Activated naive CD8-positive, alpha-beta T cell treated with anti-CD3 and anti-CD28 coated beads, Interleukin-2, amount 10 ng/mL, durations not matched to agents 7 days and 5 days (primary cell): ENCODE measurements at regions not wholly inside any gene's neighbourhood (a gene's known extent, or its start where the extent isn't known, plus 50 kb on each side); places are given as distances from the start of the nearest gene placed in this dataset.

Source experiments
- ATAC-seq: fragments of 150-1000 bp; cut with Tn5 transposase; one replicate; pipeline ENCODE4 v1.10.0; 2021; ENCODE audit warnings: low read depth, moderate library complexity
- POLR2A ChIA-PET: fragments of 350-600 bp; sonication (Branson Sonifier 250); formaldehyde crosslinking; loops from one replicate; lab custom pipeline; 2021; ENCODE audit warnings: antibody characterized with exemption; lab: Charles Lee
- DNase-seq: peaks from one replicate; pipeline ENCODE4 v3.0.0; 2021
- H3K27ac Mint-ChIP-seq: one replicate; pipeline ENCODE4 v1.8.0; 2022; ENCODE audit warnings: mild to moderate bottlenecking, mixed read lengths
- H3K27me3 Mint-ChIP-seq: one replicate; pipeline ENCODE4 v1.8.0; 2022; ENCODE audit warnings: mild to moderate bottlenecking, moderate library complexity, mixed read lengths
- H3K36me3 Mint-ChIP-seq: one replicate; pipeline ENCODE4 v1.8.0; 2021; ENCODE audit warnings: mild to moderate bottlenecking, mixed read lengths
- H3K4me1 Mint-ChIP-seq: one replicate; pipeline ENCODE4 v1.8.0; 2021; ENCODE audit warnings: mixed read lengths
- H3K4me3 Mint-ChIP-seq: one replicate; pipeline ENCODE4 v1.8.0; 2022; ENCODE audit warnings: mild to moderate bottlenecking, moderate library complexity, mixed read lengths
- H3K9me3 Mint-ChIP-seq: one replicate; pipeline ENCODE4 v1.8.0; 2021; ENCODE audit warnings: mixed read lengths

GRCh38 chr14:40113671-40114070 lies 681.4 kb upstream of the FBXO33 start:
- Mint-ChIP-seq H3K9me3 (peaks cover 2% of the 10 kb centered on the region), H3K4me1 (no peaks in the 10 kb centered on the region), H3K27ac (no peak overlapping the region), H3K36me3 (no peaks in the 10 kb centered on the region), H3K27me3 (no peaks in the 10 kb centered on the region), H3K4me3 (no peak overlapping the region)
- POLR2A ChIA-PET = no interaction called here
- no peak for DNase-seq
- no peak for ATAC-seq

- Mint-ChIP-seq H3K27ac (no peak overlapping the region), H3K9me3 (peaks cover 4% of the 10 kb centered on the region), H3K4me3 (no peak overlapping the region), H3K27me3 (no peaks in the 10 kb centered on the region), H3K36me3 (no peaks in the 10 kb centered on the region), H3K4me1 (no peaks in the 10 kb centered on the region)
- ATAC-seq = no peak
- DNase-seq = no peak
- POLR2A ChIA-PET = no interaction called here
Measured at GRCh38 chr14:40100544-40101196, 668.4 kb upstream of the FBXO33 start.

- Mint-ChIP-seq H3K4me1 (no peaks in the 10 kb centered on the region), H3K27ac (no peak overlapping the region), H3K4me3 (no peak overlapping the region), H3K27me3 (no peaks in the 10 kb centered on the region), H3K9me3 (peaks cover 4% of the 10 kb centered on the region), H3K36me3 (no peaks in the 10 kb centered on the region)
- ATAC-seq = no peak
- POLR2A ChIA-PET = no interaction called here
- no peak for DNase-seq
Measured at GRCh38 chr14:40099316-40099715, 667.1 kb upstream of the FBXO33 start.

- ATAC-seq (no peak), DNase-seq (no peak)
- Mint-ChIP-seq H3K4me1 (no peaks in the 10 kb centered on the region), H3K27ac (no peak overlapping the region), H3K36me3 (no peaks in the 10 kb centered on the region), H3K27me3 (no peaks in the 10 kb centered on the region), H3K4me3 (no peak overlapping the region), H3K9me3 (no peaks in the 10 kb centered on the region)
- POLR2A ChIA-PET = no interaction called here
Measured at GRCh38 chr14:40098468-40098867, 666.2 kb upstream of the FBXO33 start.

- no peak overlapping the region for H3K27ac Mint-ChIP-seq
- H3K36me3 Mint-ChIP-seq = no peaks in the 10 kb centered on the region
- no peaks in the 10 kb centered on the region for H3K4me1 Mint-ChIP-seq
- POLR2A ChIA-PET = no interaction called here
- no peak overlapping the region for H3K4me3 Mint-ChIP-seq
- no peaks in the 10 kb centered on the region for H3K9me3 Mint-ChIP-seq
- no peak for DNase-seq
- H3K27me3 Mint-ChIP-seq = no peaks in the 10 kb centered on the region
- no peak for ATAC-seq
Measured at GRCh38 chr14:40096968-40097367, 664.7 kb upstream of the FBXO33 start.

GRCh38 chr14:40093800-40094199 lies 661.6 kb upstream of the FBXO33 start:
- POLR2A ChIA-PET = no interaction called here
- Mint-ChIP-seq H3K9me3 (no peaks in the 10 kb centered on the region), H3K27ac (no peak overlapping the region), H3K4me1 (no peaks in the 10 kb centered on the region), H3K4me3 (no peak overlapping the region), H3K27me3 (no peaks in the 10 kb centered on the region), H3K36me3 (no peaks in the 10 kb centered on the region)
- DNase-seq (no peak), ATAC-seq (no peak)

GRCh38 chr14:40074169-40074568 lies 641.9 kb upstream of the FBXO33 start:
- Mint-ChIP-seq H3K9me3 (peaks cover 4% of the 10 kb centered on the region), H3K36me3 (no peaks in the 10 kb centered on the region), H3K27me3 (no peaks in the 10 kb centered on the region), H3K27ac (no peak overlapping the region), H3K4me1 (no peaks in the 10 kb centered on the region), H3K4me3 (no peak overlapping the region)
- ATAC-seq (no peak), DNase-seq (no peak)
- POLR2A ChIA-PET = no interaction called here

- H3K4me3 Mint-ChIP-seq = no peak overlapping the region
- no peaks in the 10 kb centered on the region for H3K27me3 Mint-ChIP-seq
- POLR2A ChIA-PET = no interaction called here
- H3K4me1 Mint-ChIP-seq = no peaks in the 10 kb centered on the region
- peaks cover 6% of the 10 kb centered on the region for H3K9me3 Mint-ChIP-seq
- ATAC-seq (no peak), DNase-seq (no peak)
- H3K27ac Mint-ChIP-seq = no peak overlapping the region
- H3K36me3 Mint-ChIP-seq = no peaks in the 10 kb centered on the region
Measured at GRCh38 chr14:40072175-40072574, 639.9 kb upstream of the FBXO33 start.

GRCh38 chr14:40058901-40059897 lies 627.0 kb upstream of the FBXO33 start:
- Mint-ChIP-seq H3K9me3 (peaks cover 1% of the 10 kb centered on the region), H3K27me3 (no peaks in the 10 kb centered on the region), H3K36me3 (no peaks in the 10 kb centered on the region), H3K4me1 (no peaks in the 10 kb centered on the region), H3K27ac (no peak overlapping the region), H3K4me3 (no peak overlapping the region)
- DNase-seq = no peak
- no peak for ATAC-seq
- POLR2A ChIA-PET = no interaction called here

GRCh38 chr14:40053416-40053815 lies 621.2 kb upstream of the FBXO33 start:
- ATAC-seq = no peak
- no peaks in the 10 kb centered on the region for H3K4me1 Mint-ChIP-seq

GRCh38 chr14:40028991-40029390 lies 596.8 kb upstream of the FBXO33 start:
- Mint-ChIP-seq H3K27ac (no peak overlapping the region), H3K36me3 (no peaks in the 10 kb centered on the region), H3K9me3 (no peaks in the 10 kb centered on the region), H3K4me3 (no peak overlapping the region), H3K27me3 (no peaks in the 10 kb centered on the region), H3K4me1 (no peaks in the 10 kb centered on the region)
- no peak for ATAC-seq
- POLR2A ChIA-PET = no interaction called here
- no peak for DNase-seq

More at GRCh38 chr14:40053416-40053815, 621.2 kb upstream of the FBXO33 start:
- DNase-seq = no peak
- Mint-ChIP-seq H3K36me3 (no peaks in the 10 kb centered on the region), H3K9me3 (no peaks in the 10 kb centered on the region), H3K27ac (no peak overlapping the region), H3K27me3 (no peaks in the 10 kb centered on the region), H3K4me3 (no peak overlapping the region)
- POLR2A ChIA-PET = no interaction called here

GRCh38 chr14:40025101-40025500 lies 592.9 kb upstream of the FBXO33 start:
- Mint-ChIP-seq H3K4me3 (no peak overlapping the region), H3K27ac (no peak overlapping the region)

GRCh38 chr14:40010961-40011360 lies 578.7 kb upstream of the FBXO33 start:
- H3K27me3 Mint-ChIP-seq = no peaks in the 10 kb centered on the region
- ATAC-seq (no peak), DNase-seq (no peak)
- POLR2A ChIA-PET = no interaction called here
- H3K4me3 Mint-ChIP-seq = no peak overlapping the region
- no peak overlapping the region for H3K27ac Mint-ChIP-seq
- H3K4me1 Mint-ChIP-seq = no peaks in the 10 kb centered on the region
- no peaks in the 10 kb centered on the region for H3K36me3 Mint-ChIP-seq
- H3K9me3 Mint-ChIP-seq = no peaks in the 10 kb centered on the region

More at GRCh38 chr14:40025101-40025500, 592.9 kb upstream of the FBXO33 start:
- Mint-ChIP-seq H3K9me3 (peaks cover 2% of the 10 kb centered on the region), H3K27me3 (no peaks in the 10 kb centered on the region), H3K4me1 (no peaks in the 10 kb centered on the region), H3K36me3 (no peaks in the 10 kb centered on the region)
- ATAC-seq (no peak), DNase-seq (no peak)
- POLR2A ChIA-PET = no interaction called here

GRCh38 chr14:40009771-40010170 lies 577.5 kb upstream of the FBXO33 start:
- no peaks in the 10 kb centered on the region for H3K36me3 Mint-ChIP-seq
- DNase-seq = no peak

More at GRCh38 chr14:40009771-40010170, 577.5 kb upstream of the FBXO33 start:
- H3K27me3 Mint-ChIP-seq = no peaks in the 10 kb centered on the region
- no peak overlapping the region for H3K4me3 Mint-ChIP-seq
- H3K27ac Mint-ChIP-seq = no peak overlapping the region
- ATAC-seq = no peak
- H3K4me1 Mint-ChIP-seq = no peaks in the 10 kb centered on the region
- POLR2A ChIA-PET = no interaction called here
- H3K9me3 Mint-ChIP-seq = no peaks in the 10 kb centered on the region
